Inflammatory macrophage treated with lipopolysaccharide for 4 hours (primary cell): ENCODE measurements at regions not wholly inside any gene's neighbourhood (a gene's known extent, or its start where the extent isn't known, plus 50 kb on each side); places are given as distances from the start of the nearest gene placed in this dataset.

Experiments
- DNase-seq: peaks from one replicate; pipeline ENCODE4 v3.0.0-alpha.2; 2020

GRCh38 chr4:28354880-28355656 is 1494.4 kb downstream of the STIM2 start:
- no peak for DNase-seq

DNA sequence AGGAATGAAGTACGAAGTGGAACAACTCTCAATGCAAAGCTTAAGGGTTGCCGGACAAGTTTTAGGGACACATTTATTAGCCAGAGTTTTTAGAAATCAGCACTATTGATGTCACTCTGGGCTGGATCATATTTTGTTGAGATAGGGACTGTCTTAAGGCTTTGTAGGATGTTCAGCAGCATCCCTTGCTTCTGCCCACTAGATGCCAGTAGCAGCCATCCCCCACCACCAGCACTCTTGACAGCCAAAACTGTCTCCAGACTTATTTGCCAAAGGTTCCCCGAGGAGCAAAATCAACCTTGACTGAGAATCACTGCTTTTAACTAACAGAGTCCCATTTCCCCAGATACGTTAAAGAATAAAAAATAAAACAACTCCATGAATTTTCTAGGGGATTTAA is 1497.3 kb downstream of the STIM2 start:
- DNase-seq: no peak

- no peak for DNase-seq
Measured at GRCh38 chr4:28358606-28359005, 1498.0 kb downstream of the STIM2 start.

DNA sequence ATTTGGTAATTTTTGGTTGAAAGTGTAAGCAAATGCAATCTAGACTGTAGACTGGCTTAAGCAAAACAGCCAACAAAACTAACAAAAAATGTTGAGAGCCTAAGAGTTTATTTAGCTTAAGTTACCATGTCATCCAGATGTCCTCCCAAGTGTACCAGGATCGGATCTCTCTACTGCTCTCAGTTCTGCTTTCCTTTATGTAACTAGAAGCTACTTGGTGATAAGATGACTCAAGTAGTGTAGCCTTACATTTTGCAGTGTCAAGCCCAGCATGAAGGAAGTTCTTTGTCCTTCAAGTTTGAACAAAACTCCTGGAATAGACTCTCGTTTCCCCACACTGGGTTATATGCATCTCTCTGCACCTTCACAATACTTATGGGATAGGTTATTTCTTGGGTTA is 1500.0 kb downstream of the STIM2 start:
- DNase-seq: no peak

GRCh38 chr4:28362169-28362568 is 1501.5 kb downstream of the STIM2 start:
- no peak for DNase-seq

- DNase-seq: no peak
Measured at GRCh38 chr4:28369499-28369898, 1508.9 kb downstream of the STIM2 start.

DNA sequence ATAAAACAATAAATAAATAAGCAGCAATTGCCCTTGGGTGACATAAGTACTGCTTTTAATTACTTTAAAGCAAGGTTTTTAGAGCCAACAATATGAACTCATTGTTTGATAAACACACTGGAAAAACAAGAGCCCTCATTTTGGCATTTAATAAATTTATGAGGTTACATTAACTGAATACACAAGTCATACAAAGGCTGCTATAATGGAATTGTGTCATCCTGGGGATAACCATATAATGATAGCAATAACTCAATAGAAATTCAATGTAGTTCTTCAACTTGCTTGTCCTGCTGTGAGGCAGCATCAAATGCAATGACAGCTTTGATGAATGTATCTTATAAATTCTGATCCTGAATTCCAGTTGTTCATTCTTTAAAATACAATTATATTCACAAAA is 1512.5 kb downstream of the STIM2 start:
- no peak for DNase-seq

GRCh38 chr4:28373601-28374000 is 1513.0 kb downstream of the STIM2 start:
- no peak for DNase-seq

- DNase-seq: no peak
Measured at GRCh38 chr4:28378109-28378830, 1517.6 kb downstream of the STIM2 start.

DNA sequence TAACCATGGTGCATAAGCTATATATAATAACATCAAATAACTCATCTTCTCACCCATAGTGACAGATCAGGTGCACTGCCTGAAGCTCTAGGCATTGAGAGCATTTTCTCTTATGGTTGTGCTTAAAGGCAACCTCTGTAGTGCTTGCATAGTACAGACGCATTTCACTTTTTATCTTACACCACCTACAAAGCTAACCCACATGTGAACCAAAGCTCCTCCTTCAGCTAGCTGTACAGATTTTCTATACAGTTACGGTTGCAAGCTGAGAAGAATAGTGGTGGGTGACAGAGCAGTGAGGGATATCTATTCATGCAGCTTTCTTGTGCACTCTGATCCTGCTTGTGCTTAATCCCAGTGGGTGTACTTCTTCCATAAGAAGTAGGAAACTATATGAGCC is 1525.2 kb downstream of the STIM2 start:
- no peak for DNase-seq

- no peak for DNase-seq
Measured at GRCh38 chr4:28386776-28387175, 1526.1 kb downstream of the STIM2 start.

DNA sequence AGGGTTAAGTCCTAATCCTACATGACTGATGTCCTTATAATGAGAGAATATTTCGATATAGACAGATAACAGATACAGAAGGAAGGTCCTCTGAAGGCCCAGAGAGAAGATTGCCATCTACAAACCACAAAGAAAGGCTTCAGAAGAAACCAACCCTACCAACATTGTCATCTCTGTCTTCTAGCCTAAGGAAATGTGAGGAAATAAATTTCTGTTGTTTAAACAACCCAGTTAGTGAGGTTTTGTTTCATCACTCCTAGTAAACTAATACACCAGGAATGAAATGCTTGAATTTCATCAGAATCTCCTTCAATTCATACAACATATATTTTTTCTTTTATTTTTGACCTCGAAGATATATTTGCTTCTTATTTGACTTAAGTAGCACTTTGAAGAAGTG is 1527.8 kb downstream of the STIM2 start:
- DNase-seq: no peak

DNA sequence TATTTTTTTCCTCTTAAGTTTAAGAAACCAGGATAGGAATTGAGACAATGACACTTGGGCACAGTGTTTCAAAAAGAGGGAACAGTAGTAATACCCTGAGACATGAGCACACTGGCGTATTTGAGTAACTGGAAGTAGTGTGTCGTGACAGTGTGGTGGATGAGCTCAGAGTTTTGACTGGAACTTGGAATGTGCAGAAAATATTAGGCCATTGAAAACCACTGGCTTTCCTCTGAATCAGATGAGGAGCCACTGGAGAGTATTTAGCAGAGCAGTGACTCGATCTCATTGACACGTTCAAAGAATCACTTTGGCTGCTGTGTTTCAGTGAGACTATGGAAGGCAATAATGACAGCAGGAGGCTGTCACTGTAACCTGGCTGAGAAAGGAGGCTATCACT is 1531.2 kb downstream of the STIM2 start:
- no peak for DNase-seq

DNA sequence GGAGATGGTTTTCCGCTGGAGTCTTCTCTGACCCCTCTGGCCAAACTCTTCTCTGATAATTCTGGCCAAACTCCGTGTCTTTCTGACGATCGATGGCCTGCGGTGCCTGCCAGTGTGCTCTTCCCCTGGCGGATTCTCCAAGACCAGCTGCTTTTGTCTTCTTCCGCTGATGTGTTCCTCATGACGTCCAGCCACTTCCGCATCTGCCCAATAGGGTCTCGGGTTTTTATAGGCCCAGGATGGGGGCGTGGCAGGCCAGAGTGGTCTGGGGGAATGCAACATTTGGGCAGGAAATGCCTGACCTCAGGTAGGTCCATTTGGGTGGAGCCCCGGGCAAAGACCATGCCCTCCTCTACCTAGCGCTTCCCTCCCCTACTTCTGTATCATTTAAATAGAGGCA is 1542.1 kb downstream of the STIM2 start:
- DNase-seq: no peak

DNA sequence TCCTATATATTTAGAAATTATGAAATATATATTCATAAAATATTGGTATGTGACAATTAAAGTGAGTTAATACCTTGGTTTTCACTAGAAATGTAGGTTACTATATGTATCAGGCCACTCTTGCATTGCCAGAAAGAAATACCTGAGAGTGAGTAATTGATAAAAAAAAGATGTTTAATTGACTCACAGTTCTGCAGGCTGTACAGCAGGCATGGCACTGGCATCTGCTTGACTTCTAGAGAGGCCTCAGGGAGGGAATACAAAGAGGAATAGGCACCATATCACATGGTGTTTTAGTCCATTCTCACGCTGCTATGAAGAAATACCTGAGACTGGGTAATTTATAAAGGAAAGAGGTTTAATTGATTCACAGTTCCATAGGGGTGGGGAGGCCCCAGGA is 1560.6 kb downstream of the STIM2 start:
- no peak for DNase-seq

DNA sequence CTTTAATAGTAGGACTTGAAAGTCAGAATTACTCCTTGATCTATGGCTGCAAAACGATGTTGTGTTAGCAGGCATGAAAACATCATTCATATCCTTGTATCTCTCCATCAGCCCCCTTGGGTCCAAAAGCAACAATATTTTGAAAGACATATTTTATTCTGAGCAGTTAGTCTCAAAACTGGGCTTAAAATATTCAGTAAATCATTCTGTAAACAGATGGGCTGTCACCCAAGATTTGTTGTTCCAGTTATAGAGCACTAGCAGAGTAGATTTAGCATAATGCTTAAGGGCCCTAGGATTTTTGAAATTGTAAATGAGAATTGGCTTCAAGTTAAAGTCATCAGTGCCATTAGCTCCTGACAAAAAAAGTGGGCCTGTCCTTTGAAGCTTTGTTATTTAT is 1565.6 kb downstream of the STIM2 start:
- DNase-seq: no peak

DNA sequence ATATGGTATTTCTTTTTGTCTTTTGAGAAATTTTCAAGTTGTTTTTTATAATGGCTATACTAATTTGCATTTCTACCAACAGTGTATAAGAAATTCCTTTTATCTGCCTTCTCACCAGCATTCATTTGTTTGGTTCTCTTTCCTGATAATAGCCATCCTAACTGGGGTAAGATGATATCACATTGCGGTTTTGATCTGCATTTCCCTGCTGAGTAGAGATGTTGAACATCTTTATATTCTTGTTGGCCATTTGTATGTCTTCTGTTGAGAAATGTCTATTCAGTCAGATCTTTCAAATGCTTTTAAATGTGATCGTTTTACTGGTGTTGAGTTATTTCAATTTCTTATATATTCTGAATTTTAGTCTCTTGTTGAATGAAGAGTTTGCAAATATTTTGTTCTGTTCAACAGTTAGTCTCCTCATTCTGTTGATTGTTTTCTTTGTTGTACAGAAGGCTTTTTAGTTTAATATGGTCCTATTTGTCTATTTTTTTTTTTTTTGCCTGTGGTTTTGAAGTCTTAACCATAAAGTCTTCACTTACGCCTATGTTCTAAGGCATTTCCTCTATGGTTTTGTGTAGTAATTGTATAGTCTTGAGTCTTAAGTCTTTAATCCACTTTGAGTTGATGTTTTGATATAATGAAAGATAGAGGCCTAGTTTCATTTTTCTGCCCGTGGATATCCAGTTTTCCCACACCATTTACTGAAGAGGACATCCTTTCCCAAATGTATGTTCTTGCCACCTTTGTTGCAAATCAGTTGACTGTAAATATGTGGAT is 1566.9 kb downstream of the STIM2 start:
- no peak for DNase-seq

DNA sequence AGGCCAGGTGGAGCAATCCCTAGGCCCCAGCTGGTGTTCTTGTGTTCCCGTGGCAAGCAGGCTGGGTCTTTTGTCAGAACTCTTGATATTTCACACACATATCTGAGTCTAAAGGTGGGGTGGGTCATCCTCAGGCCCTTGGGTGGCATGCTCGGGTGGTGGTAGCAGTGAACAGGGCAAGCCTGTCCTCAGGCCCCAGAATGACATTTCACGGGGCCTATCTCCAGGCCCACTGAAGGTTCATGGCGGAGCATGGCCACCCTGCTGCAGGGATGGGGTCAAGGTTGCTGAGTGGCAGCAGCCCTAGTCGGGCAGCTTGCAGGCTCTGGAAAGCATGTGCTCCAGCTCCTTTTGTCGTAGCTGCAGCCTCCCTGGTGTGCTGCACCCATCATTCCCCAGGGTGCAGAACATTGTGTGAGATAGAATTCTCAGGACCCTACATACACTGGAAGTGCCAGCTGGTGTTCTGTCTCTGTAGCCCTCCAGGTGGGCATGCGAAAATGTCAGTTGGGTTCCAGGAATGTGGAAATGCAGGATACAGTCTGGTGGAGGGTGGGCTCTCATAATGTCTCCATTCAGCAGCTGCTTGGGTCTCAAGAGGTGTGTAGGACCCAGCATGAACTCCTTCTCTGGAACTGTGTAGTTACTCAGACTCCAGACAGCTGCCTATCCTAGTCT is 1571.8 kb downstream of the STIM2 start:
- DNase-seq: no peak

GRCh38 chr4:28435314-28435713 is 1574.7 kb downstream of the STIM2 start:
- DNase-seq: no peak

DNA sequence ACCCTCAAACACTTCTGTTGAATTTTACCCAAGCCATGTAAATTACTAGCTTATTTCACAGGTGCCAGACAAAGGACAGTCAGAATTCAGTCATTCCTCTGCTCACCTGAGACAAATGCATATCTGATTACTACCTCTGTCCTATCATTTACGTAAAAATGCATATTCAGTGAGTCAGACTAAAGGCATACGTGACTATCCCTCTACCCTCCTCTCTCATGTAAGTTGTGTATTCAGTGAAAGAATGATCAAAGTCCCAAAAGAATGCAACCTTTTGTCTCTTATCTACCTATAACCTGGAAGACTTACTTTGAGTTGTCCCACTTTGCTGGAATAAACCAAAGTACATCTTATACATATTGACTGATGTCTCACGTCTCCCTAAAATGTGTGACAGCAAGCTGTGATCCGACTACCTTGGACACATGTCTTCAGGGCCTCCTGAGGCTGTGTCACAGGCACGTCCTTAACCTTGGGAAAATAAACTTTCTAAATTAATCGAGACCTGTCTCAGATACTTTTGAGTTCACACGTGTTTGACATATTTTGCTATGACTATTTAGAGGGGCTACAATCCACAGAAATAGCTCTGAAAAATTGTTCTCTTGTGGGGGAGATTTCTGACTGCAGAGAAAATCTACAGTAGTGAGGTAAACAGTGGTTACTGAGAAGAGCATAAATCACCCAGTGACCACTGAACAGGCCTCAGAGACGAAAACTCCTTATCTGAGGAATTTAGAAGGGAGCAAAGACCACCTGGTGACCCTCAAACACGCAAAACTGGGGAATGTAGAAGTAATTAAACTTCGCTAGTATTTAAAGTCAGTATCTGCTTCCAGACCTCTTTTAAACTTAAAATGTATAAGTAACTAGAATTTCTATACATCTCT is 1575.8 kb downstream of the STIM2 start:
- DNase-seq: no peak

- DNase-seq: no peak
Measured at GRCh38 chr4:28443371-28443770, 1582.7 kb downstream of the STIM2 start.

DNA sequence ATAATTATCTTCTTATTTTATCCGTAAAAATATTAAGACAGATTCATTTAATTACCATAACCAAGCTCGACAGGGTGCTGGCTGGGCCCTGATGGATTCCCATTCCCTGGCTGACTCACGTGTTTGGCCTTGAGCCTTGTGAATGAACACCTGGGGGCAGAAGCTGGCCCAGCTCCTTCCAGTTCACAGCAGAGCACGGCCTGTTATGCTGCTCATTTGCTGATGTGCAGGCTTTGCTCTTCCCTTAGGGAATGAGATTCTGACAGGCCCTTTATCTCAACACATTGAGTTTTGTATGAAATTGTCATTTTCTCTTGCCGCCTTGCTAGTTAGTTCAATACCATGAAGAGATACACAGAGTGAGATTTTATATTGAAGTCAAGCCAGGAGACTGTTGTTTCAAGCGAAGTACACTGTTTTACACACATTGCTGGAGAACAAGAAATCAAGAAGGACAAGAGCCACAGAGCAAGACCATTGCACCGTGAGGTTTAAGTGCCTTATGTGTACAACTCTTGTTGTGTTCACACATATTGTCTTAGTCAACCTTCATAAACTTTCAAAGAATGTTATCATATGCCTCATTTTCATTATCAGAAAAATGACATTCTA is 1583.3 kb downstream of the STIM2 start:
- DNase-seq: no peak
